ENCODE measurements at regions not wholly inside any gene's neighbourhood (a gene's known extent, or its start where the extent isn't known, plus 50 kb on each side); places are given as distances from the start of the nearest gene placed in this dataset.

DNA sequence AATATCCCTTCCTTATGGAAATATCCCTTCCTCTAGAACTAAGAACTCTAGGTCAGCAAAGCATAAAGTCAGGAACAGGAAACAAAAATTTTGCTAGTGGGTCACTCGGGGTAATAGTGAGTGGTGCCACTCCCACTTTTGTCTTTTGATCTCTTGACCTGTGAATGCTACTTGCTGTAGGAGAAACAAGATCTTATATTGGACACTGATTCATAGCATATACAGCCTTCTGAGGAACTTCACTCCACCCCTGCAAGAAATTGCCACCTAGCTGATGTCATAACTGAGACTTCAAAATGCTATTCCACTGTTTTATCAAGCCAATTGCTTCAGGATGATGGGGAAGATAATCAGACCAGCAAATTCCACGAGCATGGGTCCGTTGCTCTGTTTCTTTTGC is 53.3 kb upstream of the PRSS3 start:
- Histone ChIP-seq H3K27ac (no peak overlapping the region), H3K4me3 (no peak overlapping the region), H3K36me3 (no peaks in the 10 kb centered on the region), H3K27me3 (no peaks in the 10 kb centered on the region), H3K9me3 (no peaks in the 10 kb centered on the region), H3K4me1 (no peaks in the 10 kb centered on the region)
- DNase-seq (ENCODE audit: low spot score in 2 of 2), result no peak
- WGBS, result 73% methylated on average over 3 of the region's 3 CpGs
- TF ChIP-seq POLR2A (IDR thresholded peaks at IDR 0.05) (no peak), EP300 (IDR thresholded peaks at IDR 0.05) (no peak), POLR2AphosphoS5 (IDR thresholded peaks at IDR 0.05) (no peak)
- TF ChIP-seq, protein P1, sequence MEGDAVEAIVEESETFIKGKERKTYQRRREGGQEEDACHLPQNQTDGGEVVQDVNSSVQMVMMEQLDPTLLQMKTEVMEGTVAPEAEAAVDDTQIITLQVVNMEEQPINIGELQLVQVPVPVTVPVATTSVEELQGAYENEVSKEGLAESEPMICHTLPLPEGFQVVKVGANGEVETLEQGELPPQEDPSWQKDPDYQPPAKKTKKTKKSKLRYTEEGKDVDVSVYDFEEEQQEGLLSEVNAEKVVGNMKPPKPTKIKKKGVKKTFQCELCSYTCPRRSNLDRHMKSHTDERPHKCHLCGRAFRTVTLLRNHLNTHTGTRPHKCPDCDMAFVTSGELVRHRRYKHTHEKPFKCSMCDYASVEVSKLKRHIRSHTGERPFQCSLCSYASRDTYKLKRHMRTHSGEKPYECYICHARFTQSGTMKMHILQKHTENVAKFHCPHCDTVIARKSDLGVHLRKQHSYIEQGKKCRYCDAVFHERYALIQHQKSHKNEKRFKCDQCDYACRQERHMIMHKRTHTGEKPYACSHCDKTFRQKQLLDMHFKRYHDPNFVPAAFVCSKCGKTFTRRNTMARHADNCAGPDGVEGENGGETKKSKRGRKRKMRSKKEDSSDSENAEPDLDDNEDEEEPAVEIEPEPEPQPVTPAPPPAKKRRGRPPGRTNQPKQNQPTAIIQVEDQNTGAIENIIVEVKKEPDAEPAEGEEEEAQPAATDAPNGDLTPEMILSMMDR (IDR thresholded peaks at IDR 0.05), result no peak

DNA sequence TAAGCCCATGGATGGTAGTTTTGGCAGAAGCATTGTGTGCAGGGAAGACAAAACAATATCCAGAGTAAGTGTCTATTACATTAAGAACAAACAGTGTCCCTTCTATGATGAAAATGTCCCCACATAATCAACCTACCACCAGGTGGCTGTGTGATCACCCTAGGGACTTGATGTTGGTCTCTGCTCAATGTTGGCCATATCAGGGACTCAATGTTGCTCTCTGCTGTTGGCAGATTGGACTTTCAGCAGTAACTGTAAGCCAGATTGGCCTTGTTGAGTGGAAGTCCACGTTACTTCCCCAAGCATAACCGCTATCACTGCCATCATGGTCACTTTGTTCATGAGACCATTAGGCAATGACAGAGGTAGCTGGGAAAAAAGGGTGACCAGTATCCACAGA is 52.8 kb upstream of the PRSS3 start:
- TF ChIP-seq POLR2AphosphoS5 (IDR thresholded peaks at IDR 0.05) (no peak), POLR2A (IDR thresholded peaks at IDR 0.05) (no peak), EP300 (IDR thresholded peaks at IDR 0.05) (no peak)
- TF ChIP-seq, protein P1 (IDR thresholded peaks at IDR 0.05), result no peak
- H3K27me3 ChIP-seq, result no peaks in the 10 kb centered on the region
- H3K27ac ChIP-seq, result no peak overlapping the region
- no peak for DNase-seq (ENCODE audit: low spot score in 2 of 2)
- H3K36me3 ChIP-seq, result no peaks in the 10 kb centered on the region
- no peaks in the 10 kb centered on the region for H3K4me1 ChIP-seq
- no peaks in the 10 kb centered on the region for H3K9me3 ChIP-seq
- WGBS, result 100% methylated on average over 2 of the region's 2 CpGs
- no peak overlapping the region for H3K4me3 ChIP-seq
